HG03025 (cell line): ENCODE measurements at regions not wholly inside any gene's neighbourhood (a gene's known extent, or its start where the extent isn't known, plus 50 kb on each side); places are given as distances from the start of the nearest gene placed in this dataset.
A peak's percentile ranks its signal among the peaks of the same experiment; 100 is the strongest.

Experiments used
- ATAC-seq: cut with Tn5 transposase; IDR thresholded peaks from one replicate; pipeline ENCODE4 v1.9.1; 2021; ENCODE audit warnings: mild to moderate bottlenecking, moderate library complexity; ENCODE audit not compliant: unreplicated experiment, low FRiP score

DNA sequence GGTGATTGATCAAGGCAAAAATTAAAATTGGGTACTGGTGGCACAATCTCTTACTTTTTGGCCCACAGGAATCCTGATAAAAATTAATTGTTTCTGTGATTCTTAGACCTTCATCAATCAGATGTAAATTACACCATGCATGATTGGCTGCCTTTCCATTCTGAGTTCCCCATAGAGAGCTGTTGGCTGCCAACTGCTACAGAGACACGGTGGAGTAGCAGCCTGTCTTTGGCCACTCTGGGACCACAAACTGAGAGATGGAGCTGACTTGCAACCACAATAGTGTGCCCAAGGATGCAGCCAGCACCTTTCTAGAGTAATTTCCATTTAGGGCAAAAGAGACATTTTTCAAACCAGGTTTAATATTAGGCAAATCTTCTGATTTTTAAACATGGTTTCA is 274.3 kb upstream of the MMS22L start:
- ATAC-seq: no peak

DNA sequence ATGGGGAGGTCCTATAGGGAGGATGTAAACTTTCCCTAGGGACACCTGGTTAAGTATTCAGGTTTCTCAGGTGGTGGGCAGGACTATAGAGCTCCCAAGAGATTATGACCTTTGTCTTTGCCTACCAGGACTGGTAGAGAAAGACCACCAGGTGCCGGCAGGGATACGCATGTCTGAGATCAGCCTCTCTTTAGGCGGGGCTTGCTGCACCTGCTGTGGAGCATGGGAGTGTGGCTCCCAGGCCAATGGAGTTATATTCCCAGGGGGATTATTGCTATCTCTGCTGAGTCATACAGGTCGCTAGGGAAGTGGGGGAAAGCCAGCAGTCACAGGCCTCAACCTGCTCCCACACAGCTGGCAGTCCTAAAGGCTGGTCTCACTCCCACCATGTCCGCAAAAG is 280.5 kb upstream of the MMS22L start:
- no peak for ATAC-seq

DNA sequence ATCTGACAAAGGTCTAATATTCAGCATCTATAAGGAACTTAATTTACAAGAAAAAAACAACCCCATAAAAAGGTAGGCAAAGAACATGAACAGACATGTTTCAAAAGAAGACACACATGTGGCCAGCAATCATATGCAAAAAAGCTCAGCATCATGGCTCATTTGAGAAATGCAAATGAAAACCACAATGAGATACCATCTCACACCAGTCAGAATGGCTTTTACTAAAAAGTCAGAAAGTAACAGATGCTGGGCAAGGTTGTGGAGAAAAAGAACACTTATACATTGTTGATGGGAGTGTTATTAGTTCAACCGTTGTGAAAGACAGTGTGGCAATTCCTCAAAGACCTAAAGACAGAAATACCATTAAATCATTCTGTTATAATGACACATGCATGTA is 289.9 kb upstream of the MMS22L start:
- ATAC-seq: no peak

DNA sequence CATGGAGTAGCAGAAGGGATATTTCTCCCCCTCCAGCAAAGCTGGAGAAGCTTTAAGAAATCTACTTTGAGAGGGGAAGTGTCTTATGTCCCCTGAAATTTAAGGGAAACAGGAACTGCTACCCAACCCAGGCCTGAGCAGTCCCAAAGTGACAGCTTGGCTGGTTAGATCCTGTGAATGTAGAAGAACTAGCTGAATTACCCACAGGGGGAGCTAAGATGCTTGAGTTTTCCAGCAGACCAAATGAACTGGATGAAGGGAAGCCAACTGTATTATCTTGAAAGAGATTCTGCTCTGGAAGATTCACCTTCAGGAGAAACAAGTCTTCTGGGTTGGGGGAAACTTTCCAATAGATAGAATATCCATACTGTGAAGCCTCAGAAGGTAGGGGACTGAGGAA is 303.3 kb upstream of the MMS22L start:
- peak; percentile 88 for ATAC-seq

DNA sequence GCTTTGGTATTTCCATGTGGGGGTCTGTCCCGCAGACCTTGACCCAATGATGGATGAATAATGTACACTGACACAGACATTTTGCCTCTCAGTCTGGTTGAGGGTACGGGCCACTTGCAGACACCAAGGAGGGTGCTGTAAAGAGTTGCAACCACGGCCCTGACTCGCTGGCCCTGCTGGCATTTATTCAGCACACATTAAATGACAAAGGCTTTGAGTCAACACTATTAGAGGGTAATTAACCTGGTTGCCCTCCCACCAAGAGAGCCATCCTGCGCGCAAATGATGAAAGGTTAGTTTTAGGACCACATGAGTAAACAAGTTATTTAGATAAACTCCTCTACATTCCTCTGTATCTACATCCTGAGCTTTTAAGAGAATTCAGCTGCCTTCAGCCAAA is 308.9 kb upstream of the MMS22L start:
- ATAC-seq: no peak

DNA sequence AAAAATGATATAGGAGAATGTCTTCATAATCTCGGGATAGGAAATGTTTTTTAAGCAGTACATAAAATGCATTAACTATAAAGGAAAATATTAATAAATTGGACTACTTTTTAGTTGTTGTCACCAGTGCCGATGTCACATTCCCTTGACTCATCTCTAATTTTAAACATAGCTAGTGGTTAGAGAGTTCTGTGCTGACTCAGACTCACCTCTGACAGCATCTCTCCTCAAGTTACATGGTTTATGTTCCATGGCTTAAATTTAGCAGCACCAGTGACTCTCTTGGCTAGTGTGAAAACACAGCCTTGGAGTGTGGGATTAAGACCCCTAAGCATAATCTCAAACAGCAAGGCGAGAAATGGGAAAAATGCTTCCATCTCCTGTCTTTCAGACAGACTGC is 311.8 kb upstream of the MMS22L start:
- ATAC-seq: no peak

DNA sequence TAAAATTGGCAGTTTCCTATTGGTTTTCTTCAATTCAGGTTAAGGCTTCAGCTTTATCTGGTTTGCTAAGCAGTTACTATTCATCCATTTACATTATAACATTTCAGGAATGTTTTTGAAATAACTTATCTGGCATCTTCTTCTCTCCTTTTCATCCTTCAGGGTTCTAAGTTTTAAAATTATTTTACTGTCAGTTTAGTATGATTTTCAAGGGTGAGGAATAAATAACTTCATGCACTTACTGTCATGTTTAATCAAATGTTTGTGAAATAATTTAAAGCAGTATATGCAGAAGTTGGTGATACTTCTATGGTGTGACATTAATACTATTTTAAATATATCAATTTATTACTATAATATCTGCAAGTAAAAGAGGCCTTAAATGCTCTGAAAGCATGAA is 338.1 kb upstream of the MMS22L start:
- ATAC-seq: no peak

DNA sequence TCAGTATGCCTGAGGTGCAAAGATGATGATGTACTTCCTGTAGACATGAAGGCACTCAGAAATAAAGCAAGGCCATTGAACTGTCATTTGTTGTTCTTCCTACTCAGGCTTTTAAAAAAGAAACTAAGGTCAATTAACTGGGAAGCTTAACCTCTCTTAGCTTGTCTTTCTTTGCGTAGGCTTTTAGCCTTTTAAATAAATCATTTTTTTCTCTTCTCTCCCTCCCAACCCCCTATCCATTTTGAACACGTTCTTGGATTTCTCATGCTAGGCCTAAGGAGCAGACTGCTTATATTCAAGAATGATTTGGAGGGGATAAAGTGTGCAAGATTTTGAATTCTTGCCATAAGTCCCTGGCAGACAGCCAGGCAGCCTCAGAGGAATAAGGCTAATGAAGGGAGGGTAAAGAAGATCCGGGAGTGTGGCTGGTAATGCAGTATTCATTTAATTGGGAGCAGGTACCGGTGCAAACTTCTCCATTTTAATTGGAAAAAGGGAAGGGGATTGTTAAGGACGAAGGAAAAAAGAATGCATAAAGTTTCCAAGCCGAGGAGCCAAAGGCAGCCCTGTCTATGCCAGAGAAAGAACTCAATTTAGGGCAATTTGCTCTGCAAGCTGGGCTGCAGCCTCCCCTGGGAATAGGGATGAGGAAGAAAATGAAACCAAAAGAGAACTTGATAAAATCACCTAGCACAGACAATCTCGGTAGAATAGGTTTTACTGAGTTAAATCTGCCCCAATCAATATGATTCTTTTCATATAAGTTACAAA is 343.8 kb upstream of the MMS22L start:
- ATAC-seq: no peak

DNA sequence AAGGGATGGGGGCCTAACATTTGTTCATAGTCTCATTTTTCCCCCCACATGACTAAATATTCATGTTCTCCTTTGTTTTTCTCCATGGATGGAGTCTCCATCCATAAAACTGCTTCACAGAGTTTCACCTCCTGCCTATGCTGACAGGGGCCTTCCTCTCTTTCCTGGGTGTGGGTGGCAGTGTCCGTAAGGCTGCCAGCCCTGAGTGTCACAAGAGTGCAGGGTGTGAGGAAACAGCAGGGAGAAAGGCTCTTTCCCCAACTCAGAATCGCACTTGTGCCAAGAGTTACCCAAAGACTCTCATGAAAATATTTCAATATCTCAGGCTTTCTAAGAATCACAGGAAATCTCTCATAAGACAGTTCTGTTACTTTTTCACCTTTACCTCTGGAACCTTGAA is 346.2 kb upstream of the MMS22L start:
- ATAC-seq: no peak

DNA sequence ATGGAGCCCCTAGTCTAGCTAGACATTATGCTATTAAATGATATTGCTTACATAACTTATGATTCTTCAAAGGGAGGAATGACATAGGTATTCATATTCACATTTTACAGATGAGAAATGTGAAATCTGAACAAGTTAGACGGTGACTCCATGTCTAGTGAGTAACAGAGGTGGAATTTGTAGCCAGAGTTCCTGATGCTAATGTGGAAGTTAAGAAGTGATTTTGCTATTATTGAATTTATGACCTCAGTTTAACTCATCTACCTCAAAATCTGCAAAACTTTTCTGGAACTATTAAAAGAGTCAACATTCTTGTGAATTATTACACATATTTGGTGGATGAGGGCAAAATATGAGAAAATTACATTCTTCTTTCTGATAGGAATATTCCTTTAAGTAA is 347.6 kb upstream of the MMS22L start:
- no peak for ATAC-seq

DNA sequence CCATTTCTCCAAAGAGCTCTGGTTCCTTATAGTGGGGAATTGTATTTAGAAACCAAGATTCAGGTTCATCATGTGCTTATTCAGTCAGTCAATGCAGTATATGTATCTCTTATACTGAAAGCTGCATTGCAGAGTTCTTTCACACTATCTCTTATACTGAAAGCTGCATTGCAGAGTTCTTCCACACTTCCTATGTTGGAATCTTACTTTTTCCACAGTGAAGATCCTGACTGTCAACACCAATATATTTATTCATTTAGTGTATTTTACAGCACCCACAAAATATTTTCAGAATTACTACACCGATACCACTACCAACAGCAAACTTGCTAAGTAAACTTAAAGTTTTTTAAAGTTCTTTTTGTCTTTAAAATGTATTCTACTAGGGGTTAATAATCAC is 349.3 kb upstream of the MMS22L start:
- ATAC-seq: no peak

DNA sequence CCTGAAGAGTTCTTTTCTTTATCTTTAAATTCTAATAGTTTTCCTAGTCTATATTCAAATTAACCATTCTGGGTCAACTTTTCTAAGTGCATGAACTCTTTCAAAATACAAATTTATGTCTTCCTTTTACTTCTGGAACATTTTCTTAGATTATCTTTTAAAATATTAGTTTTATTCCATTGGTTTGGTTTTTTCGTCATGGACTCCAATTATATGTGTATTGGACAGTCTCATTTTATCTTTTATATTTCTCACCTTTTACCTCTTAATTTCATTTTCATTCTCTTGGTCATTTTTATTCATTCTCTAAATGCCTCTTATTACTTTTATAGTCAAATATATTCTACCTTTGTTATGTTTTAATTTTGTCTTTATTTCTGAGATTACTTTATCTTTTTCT is 356.7 kb upstream of the MMS22L start:
- no peak for ATAC-seq

DNA sequence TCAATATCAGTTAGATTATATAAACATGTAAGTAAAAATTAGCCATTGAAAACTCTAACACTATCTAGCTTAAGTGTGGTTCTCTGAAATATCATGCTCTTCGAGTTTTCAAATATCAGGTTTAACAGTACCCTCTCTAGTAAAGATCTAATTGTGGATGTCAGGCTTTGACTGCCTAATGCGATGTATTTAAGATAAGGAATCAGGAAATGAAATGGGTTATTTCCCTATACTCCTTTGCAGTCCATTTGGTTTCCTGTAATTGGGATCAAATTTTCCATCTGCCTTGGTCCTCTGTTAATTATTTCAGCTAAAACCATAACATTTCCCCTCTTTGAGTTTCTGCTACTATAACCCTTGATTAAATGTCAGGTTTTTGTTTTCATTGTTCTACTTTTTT is 361.3 kb upstream of the MMS22L start:
- ATAC-seq: no peak

DNA sequence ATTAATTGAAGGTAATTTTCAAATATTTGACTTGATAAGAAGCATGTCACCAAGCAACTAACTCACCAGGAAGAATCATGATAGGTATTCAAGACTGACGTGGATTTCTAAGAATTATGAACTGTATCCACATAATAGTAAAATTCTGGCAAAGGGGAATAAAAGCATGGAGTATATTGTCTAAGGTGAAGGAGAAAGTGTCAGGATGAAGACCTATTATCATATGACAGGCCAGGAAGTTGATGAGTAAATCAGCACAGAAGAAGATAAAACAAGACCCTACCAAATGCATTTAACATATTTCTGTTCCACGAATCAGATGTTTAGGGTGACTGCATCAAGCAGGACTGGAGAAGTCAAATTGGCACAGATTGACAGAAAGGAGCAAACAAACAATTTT is 362.7 kb upstream of the MMS22L start:
- ATAC-seq: no peak

DNA sequence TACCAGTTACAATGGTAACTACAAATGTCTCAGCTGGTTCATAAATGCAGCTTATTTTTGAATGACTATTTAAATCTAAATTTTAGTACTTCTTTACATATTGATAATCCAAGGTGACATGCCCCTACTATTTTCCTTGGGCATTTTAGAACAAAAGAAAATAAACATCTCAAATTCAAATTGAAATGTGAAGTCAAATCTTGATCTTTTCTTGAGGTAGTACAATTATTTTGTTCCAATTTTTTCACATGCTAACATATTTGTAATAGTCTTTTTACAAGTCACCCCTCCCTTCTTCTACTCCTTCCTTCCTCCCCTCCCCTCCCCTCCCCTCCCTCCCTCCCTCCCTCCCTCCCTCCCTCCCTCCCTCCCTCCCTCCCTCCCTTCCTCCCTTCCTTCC is 370.1 kb upstream of the MMS22L start:
- ATAC-seq: no peak

DNA sequence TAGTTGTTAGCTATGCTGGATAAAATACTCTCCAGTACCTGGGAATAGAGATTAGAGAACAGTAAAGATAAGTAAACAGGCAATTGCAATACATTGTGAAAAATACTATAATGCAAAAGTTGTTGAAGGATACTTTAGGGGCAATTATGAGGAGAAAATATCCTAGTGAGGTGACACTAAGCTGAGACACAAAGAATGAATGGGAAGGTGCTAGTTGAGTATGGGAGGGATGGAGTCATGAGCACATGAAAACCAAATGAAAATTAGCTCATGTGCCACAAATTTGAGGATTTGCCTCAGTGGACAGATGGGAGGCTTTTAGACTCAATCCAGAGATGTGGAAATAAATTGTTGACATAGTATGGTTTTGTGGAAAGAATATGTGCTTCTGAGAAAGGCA is 370.5 kb upstream of the MMS22L start:
- no peak for ATAC-seq

DNA sequence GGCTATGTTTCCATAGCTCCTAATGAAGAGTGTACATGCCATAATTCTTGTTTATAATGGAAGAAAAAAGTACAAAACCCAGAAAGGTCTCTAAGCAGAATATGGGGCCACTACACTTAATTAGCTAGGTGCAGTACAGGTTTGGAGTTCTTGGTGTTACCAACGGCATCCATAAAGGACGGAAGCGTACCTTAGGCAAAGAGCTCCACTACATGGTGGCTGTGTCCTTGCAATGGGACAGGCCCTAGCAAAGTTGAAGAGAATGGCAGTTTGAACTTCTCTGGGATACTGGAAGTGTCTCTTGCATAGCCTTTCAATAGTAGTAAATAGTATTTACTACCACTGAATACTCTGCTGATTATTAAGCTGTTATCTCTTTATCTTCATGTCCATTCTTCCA is 371.7 kb upstream of the MMS22L start:
- no peak for ATAC-seq

DNA sequence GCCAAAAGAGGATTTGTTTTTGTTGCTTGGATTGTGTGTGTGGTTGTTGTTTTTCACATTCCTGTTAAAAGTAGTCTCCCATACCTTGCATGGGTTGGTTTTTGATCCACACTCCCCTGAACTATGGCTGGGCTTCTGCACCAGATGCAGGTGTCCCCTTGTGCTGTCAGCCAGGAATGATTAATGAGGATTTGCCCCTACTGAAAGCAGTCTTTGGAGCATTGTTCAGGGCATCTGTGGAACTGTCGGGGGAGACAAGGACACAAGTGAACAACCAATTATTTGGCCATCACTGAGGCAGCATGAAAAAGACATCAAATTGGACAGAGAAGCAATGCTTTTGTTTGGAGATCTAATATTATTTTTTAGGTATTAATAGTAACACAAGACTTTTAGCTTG is 373.2 kb upstream of the MMS22L start:
- ATAC-seq: no peak

DNA sequence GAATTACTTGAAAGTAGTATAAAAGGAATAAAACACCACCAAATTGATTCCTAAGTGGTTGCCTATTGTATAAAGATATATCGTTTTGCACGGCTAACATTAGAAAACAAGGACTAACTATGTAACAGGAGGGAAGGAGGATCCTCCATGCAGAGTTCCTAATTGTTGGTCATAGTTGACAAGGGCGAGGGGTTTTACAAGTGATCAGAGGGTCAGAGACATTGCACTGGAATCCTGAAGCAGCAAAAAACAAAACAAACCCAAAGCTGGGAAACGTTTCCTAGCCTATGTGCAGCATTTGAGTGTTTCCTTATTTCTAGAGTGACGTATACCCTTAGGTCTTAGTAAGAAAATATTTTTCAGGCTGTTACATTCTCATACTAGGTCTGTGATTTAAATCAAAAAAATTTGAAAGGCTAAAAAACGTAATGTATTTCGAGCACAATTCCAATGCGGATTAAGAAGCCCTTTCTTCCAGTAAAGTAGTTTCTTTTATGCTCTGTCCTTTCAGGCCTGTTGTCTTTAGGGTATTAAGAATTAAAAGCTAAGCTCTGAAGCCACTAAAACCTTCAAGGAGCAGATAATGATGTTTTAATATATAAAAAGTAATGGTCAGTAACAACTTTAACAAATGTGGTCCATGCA is 373.8 kb upstream of the MMS22L start:
- ATAC-seq: no peak

DNA sequence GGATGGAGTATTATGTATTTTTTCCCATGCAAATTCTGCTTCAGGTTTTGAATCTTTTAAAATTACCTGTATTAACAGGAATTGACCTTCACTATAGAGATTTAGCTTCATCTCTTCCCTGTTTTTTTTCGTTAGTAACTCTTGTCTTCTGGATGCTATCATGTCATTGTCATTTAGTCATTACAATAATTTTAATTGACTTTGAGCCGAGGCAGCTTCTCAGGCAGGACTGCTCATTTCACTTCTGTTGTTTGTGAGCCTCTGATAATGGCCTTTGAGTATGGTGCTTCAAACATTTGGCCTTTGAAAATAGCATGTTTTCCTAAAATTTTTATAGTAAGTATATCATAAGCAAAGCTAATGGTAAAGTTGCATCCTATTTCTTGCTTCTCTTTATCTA is 375.1 kb upstream of the MMS22L start:
- ATAC-seq: no peak

DNA sequence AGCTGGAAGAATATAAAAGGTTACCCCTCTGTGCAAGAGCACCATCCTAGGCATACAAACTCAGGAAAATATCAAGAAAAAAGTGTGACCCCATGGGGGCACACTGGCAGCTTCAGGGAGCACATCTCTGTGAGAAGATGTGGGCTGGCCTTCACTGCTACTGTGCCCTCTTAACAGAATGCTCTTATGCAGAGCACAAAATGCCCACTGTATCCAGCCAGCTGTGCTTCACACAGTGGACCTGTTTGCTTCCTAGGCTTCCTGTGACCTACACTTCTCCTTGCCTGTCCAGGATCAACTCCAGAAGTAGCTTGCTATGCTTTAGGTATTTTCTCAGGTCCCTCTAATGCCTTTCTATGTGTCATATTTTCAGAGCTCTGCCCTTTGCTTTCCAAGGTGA is 380.2 kb upstream of the MMS22L start:
- ATAC-seq: no peak

DNA sequence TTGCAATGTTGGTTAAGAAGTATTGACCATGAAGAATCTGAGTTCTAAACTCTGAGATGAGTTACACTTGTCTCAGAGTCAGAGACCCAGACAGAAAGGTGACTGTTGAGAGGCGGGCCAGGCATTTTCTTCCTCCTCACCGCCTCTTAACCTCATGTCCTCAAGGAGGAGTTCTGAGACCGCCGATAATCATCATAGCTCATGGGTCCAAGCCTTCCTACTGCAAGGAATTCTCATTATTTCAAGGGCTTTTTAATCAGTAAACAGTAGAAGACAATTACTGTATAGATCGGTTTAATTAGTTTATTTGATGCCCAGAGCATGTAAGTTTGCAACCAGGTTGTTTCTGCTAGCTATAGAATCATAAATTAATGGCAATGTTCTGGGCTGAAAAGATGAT is 382.4 kb upstream of the MMS22L start:
- ATAC-seq: no peak

DNA sequence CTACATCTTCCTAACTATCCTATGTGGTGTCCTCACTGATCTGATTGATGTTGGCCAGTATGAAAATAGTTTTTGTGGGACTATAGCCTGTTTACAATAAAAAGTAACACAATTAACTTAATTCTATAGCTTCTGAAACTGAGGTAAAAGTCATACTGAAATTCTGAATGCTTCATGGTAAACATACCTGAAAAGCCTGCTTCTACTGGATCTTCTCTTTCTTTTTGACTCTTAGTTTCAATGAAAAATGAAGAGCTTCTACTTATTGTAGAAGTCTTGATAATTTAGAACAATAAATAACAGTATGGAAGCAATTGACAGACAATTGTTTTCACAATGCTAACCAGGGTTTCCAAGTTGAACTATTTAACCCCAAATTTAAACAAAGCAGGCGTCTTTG is 383.9 kb upstream of the MMS22L start:
- no peak for ATAC-seq
